Panc1 (cell line): ENCODE measurements at regions not wholly inside any gene's neighbourhood (a gene's known extent, or its start where the extent isn't known, plus 50 kb on each side); places are given as distances from the start of the nearest gene placed in this dataset.

Experiments
- ATAC-seq: fragments of 200-7000 bp; cut with Tn5 transposase; 2 replicates; pipeline ENCODE4 v1.9.1; 2020; ENCODE audit warnings: mild to moderate bottlenecking, moderate library complexity
- BruUV-seq: library from RNA; stranded (reverse); fragments of 400-500 nt; replicated peaks from 2 replicates; lab custom pipeline; 2021; lab: Mats Ljungman, UMichigan
- CTCF ChIA-PET: fragments of 300-600 bp; sonication (Branson Sonifier 250); formaldehyde crosslinking; loops from one replicate; lab custom pipeline; 2022; ENCODE audit warnings: antibody characterized with exemption; lab: Charles Lee
- POLR2A ChIA-PET: fragments of 300-600 bp; sonication (Branson Sonifier 250); formaldehyde crosslinking; loops from one replicate; lab custom pipeline; 2022; ENCODE audit warnings: antibody characterized with exemption; lab: Charles Lee
- DNase-seq: peaks from one replicate; pipeline ENCODE4 v3.0.0-alpha.2; 2010; ENCODE audit warnings: low read depth, low spot score
- H3K27ac ChIP-seq: 2 replicates; pipeline ENCODE4 v1.5.1; 2011; ENCODE audit warnings: mild to moderate bottlenecking, low read length, inconsistent platforms
- H3K27me3 ChIP-seq: fragments of 200-500 bp; sonication (Bioruptor generic); 2 replicates; pipeline ENCODE4 v1.6.0; 2014; ENCODE audit warnings: low read length, inconsistent platforms; ENCODE audit not compliant: control insufficient read depth, insufficient read depth
- H3K36me3 ChIP-seq: fragments of 200-500 bp; sonication (Bioruptor generic); 2 replicates; pipeline ENCODE4 v1.5.1; 2014; ENCODE audit warnings: inconsistent platforms, mild to moderate bottlenecking, low read length, moderate library complexity; ENCODE audit not compliant: control insufficient read depth, insufficient read depth
- H3K4me1 ChIP-seq: 2 replicates; pipeline ENCODE4 v1.5.1; 2011; ENCODE audit warnings: inconsistent platforms, mild to moderate bottlenecking, low read length, moderate library complexity; ENCODE audit not compliant: control insufficient read depth, insufficient read depth
- H3K4me3 ChIP-seq, 2 experiments: 2 replicates each; pipeline ENCODE4 v1.5.1; 2011 to 2012; ENCODE audit warnings: low read depth in 2 of 2, low read length in 2 of 2, mild to moderate bottlenecking in 2 of 2, inconsistent platforms in 1 of 2, moderate library complexity in 1 of 2
- H3K9me3 ChIP-seq: fragments of 200-500 bp; sonication (Bioruptor generic); 2 replicates; pipeline ENCODE4 v1.5.1; 2014; ENCODE audit warnings: low read depth, mild to moderate bottlenecking, inconsistent platforms, low read length, moderate library complexity; ENCODE audit not compliant: control insufficient read depth, insufficient read depth
- POLR2AphosphoS5 ChIP-seq: IDR thresholded peaks from 2 replicates; pipeline ENCODE4 v1.6.1; 2012; ENCODE audit warnings: mild to moderate bottlenecking, low read depth, low read length, moderate library complexity
- SIN3A ChIP-seq: IDR thresholded peaks from 2 replicates; pipeline ENCODE4 v1.6.1; 2012; ENCODE audit warnings: low read depth, mild to moderate bottlenecking, low read length, moderate library complexity, borderline replicate concordance; ENCODE audit not compliant: insufficient read depth
- TCF7L2 ChIP-seq: IDR thresholded peaks from 2 replicates; pipeline ENCODE4 v1.6.1; 2011; ENCODE audit warnings: mild to moderate bottlenecking, low read depth, low read length, inconsistent platforms
- in situ Hi-C: cut with HindIII; loops from 2 replicates; pipeline ENCODE4 v1.10.0; 2016; ENCODE audit warnings: low sequenced_read_pairs, low pct_unique_long_range_greater_than_20kb
- intact Hi-C: fragments of 100-400 bp; cut with micrococcal nuclease; formaldehyde crosslinking; loops from one replicate; pipeline ENCODE4 v1.10.0; 2022; ENCODE audit not compliant: unreplicated experiment
- TF ChIP-seq, protein P1 (sequence below): fragments of 450-650 bp; IDR thresholded peaks from 2 replicates; pipeline ENCODE4 v1.5.1; 2017; ENCODE audit warnings: mild to moderate bottlenecking
- TF ChIP-seq, protein P2 (sequence below), 2 experiments: IDR thresholded peaks; 2 replicates each; pipeline ENCODE4 v1.6.1; 2011 to 2012; ENCODE audit warnings: low read depth in 2 of 2, control low read depth in 1 of 2, low read length in 1 of 2, mild to moderate bottlenecking in 1 of 2, moderate library complexity in 1 of 2; ENCODE audit not compliant: insufficient read depth in 1 of 2

DNA sequence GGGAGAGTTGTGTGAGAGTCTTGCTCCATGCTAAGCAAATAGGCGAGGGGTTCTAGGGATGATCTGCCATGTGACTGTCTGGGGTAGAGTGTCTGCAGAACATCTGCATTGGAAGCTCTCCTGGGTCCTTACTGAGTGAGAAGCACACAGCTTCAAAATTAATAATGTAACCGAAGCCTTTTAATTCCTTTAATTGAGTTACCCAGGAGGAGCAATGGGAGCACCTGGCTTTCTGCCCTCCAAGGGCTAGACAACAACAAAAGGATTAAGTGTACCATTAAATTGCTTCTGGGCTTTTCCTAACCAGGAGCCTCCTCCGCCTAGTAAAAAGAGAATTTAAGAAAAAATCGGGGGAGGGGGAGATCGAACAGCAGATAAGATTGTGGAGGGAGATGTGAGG lies 102.0 kb upstream of the TBX20 start:
- no peak for TF ChIP-seq POLR2AphosphoS5
- no peak for TF ChIP-seq SIN3A
- TF ChIP-seq, protein P1, sequence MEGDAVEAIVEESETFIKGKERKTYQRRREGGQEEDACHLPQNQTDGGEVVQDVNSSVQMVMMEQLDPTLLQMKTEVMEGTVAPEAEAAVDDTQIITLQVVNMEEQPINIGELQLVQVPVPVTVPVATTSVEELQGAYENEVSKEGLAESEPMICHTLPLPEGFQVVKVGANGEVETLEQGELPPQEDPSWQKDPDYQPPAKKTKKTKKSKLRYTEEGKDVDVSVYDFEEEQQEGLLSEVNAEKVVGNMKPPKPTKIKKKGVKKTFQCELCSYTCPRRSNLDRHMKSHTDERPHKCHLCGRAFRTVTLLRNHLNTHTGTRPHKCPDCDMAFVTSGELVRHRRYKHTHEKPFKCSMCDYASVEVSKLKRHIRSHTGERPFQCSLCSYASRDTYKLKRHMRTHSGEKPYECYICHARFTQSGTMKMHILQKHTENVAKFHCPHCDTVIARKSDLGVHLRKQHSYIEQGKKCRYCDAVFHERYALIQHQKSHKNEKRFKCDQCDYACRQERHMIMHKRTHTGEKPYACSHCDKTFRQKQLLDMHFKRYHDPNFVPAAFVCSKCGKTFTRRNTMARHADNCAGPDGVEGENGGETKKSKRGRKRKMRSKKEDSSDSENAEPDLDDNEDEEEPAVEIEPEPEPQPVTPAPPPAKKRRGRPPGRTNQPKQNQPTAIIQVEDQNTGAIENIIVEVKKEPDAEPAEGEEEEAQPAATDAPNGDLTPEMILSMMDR, result no peak
- TF ChIP-seq, protein P2, sequence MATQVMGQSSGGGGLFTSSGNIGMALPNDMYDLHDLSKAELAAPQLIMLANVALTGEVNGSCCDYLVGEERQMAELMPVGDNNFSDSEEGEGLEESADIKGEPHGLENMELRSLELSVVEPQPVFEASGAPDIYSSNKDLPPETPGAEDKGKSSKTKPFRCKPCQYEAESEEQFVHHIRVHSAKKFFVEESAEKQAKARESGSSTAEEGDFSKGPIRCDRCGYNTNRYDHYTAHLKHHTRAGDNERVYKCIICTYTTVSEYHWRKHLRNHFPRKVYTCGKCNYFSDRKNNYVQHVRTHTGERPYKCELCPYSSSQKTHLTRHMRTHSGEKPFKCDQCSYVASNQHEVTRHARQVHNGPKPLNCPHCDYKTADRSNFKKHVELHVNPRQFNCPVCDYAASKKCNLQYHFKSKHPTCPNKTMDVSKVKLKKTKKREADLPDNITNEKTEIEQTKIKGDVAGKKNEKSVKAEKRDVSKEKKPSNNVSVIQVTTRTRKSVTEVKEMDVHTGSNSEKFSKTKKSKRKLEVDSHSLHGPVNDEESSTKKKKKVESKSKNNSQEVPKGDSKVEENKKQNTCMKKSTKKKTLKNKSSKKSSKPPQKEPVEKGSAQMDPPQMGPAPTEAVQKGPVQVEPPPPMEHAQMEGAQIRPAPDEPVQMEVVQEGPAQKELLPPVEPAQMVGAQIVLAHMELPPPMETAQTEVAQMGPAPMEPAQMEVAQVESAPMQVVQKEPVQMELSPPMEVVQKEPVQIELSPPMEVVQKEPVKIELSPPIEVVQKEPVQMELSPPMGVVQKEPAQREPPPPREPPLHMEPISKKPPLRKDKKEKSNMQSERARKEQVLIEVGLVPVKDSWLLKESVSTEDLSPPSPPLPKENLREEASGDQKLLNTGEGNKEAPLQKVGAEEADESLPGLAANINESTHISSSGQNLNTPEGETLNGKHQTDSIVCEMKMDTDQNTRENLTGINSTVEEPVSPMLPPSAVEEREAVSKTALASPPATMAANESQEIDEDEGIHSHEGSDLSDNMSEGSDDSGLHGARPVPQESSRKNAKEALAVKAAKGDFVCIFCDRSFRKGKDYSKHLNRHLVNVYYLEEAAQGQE (IDR thresholded peaks at IDR 0.05; ENCODE audit: insufficient read depth in 1 of 2, low read depth in 2 of 2, low read length in 1 of 2), result no peak
- no peak for TF ChIP-seq TCF7L2
- no TSS peak for BruUV-seq
- H3K9me3 ChIP-seq, result no peaks in the 10 kb centered on the region
- no peak overlapping the region for H3K27ac ChIP-seq
- no peak overlapping the region for H3K4me3 ChIP-seq
- peaks cover 10% of the 10 kb centered on the region for H3K27me3 ChIP-seq
- no peak for DNase-seq
- POLR2A ChIA-PET, result no interaction called here
- intact Hi-C loops, result no loop called here
- no peak for ATAC-seq
- H3K4me1 ChIP-seq, result no peaks in the 10 kb centered on the region
- H3K36me3 ChIP-seq, result no peaks in the 10 kb centered on the region
- in situ Hi-C loops, result no loop called here
- CTCF ChIA-PET, result no interaction called here

DNA sequence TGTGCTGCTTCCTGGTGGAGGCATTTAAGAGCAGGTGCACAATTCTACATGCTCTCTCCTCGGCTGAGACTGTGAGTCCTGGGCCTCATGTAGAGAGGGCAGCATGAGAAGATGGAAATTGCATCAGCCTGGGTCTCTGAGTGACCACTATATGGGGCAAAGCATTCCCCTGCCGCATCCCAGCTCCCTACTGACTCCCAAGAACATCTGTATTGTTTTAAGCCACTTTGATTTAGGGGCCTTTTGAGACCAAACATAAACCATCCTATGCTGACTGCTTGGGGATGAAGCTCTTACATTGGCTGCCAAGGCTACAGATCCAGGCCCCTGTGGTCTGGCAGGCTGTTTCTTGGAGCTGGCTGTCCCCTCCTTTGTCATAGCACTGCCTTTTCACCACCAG lies 101.3 kb upstream of the TBX20 start:
- Histone ChIP-seq H3K4me1 (no peaks in the 10 kb centered on the region), H3K36me3 (no peaks in the 10 kb centered on the region), H3K4me3 (no peak overlapping the region), H3K27ac (no peak overlapping the region), H3K27me3 (peaks cover 9% of the 10 kb centered on the region), H3K9me3 (no peaks in the 10 kb centered on the region)
- POLR2A ChIA-PET, result no interaction called here
- in situ Hi-C loops, result no loop called here
- CTCF ChIA-PET, result no interaction called here
- ATAC-seq (no peak), DNase-seq (no peak)
- TF ChIP-seq TCF7L2, result no peak
- TF ChIP-seq SIN3A, result no peak
- intact Hi-C loops, result no loop called here
- BruUV-seq, result no TSS peak

DNA sequence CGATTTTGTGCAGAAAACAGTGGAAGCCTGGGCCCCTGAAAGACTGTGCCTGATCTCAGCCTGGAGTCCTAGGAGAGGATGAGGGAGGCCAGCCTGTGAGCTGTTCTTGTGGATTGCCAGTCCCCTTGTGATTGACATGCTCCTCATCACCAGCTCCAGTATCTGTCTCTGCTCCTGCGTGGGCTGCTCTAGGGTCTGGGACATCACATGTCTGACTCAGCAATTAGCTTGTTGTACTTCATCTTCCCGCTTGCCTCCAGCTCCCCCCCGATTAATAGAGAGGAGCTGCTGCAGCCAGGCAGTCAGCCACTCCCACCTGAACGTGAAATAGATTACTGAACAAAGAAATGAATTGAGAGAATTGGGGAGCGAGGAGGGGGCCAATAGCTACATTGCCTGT lies 99.6 kb upstream of the TBX20 start:
- no peak for ATAC-seq
- intact Hi-C loops, result no loop called here
- BruUV-seq, result no TSS peak

More for the DNA sequence above, 99.6 kb upstream of the TBX20 start:
- no peaks in the 10 kb centered on the region for H3K9me3 ChIP-seq
- no peak overlapping the region for H3K27ac ChIP-seq
- H3K4me3 ChIP-seq, result no peak overlapping the region
- TF ChIP-seq, protein P1, result no peak
- TF ChIP-seq SIN3A (no peak), POLR2AphosphoS5 (no peak), TCF7L2 (no peak)
- TF ChIP-seq, protein P2 (IDR thresholded peaks at IDR 0.05; ENCODE audit: insufficient read depth in 1 of 2, low read depth in 2 of 2, low read length in 1 of 2), result no peak
- in situ Hi-C loops, result no loop called here
- no peaks in the 10 kb centered on the region for H3K4me1 ChIP-seq
- no peaks in the 10 kb centered on the region for H3K36me3 ChIP-seq
- POLR2A ChIA-PET, result no interaction called here
- no peak for DNase-seq
- peaks cover 15% of the 10 kb centered on the region for H3K27me3 ChIP-seq
- CTCF ChIA-PET, result no interaction called here
